ENCODE measurements at regions not wholly inside any gene's neighbourhood (a gene's known extent, or its start where the extent isn't known, plus 50 kb on each side); places are given as distances from the start of the nearest gene placed in this dataset.

DNA sequence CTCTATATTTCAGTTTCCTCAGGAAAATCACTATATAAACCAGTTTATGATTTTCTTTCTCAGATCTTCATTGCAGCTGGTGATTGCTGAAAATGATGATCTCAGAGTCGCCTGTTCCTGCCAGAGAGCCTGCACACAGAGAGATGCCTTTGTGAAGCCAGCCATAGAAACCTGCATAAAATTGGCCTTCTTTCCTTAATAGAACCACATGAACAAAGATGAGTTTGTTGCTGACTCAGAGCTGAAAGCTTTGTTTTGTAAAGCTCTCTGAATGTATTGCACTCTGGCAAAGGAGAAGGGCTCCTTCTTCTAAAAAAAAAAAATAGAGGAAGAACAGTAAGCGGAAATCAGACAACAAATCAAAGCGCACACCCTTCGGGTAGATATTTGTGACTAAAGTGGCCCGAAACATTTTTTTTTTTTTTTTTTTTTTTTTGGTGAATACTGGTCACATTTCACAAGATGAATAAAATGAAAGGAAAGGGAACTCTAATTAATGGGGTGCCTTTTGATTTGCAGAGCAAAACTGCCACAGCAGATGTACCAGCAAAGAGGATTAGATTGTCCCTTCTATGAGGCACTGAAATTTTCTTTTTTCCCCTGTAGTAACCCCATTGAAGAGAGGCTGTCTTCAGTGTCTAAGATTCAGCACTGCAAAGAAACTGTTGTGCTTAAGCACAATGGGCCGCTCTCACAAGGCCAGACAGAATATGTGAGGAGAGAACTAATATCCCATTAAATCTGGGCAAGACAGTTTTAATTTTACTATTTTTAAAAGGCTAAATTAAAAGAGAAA, 75.1 kb upstream of the PTPRZ1 start:
- TF ChIP-seq, protein P1, sequence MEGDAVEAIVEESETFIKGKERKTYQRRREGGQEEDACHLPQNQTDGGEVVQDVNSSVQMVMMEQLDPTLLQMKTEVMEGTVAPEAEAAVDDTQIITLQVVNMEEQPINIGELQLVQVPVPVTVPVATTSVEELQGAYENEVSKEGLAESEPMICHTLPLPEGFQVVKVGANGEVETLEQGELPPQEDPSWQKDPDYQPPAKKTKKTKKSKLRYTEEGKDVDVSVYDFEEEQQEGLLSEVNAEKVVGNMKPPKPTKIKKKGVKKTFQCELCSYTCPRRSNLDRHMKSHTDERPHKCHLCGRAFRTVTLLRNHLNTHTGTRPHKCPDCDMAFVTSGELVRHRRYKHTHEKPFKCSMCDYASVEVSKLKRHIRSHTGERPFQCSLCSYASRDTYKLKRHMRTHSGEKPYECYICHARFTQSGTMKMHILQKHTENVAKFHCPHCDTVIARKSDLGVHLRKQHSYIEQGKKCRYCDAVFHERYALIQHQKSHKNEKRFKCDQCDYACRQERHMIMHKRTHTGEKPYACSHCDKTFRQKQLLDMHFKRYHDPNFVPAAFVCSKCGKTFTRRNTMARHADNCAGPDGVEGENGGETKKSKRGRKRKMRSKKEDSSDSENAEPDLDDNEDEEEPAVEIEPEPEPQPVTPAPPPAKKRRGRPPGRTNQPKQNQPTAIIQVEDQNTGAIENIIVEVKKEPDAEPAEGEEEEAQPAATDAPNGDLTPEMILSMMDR (conservative IDR thresholded peaks at IDR 0.05; ENCODE audit: low read depth, low read length) = no peak
- no peak for TF ChIP-seq EZH2 (IDR thresholded peaks at IDR 0.05; ENCODE audit: borderline replicate concordance, low read depth, low read length, poor library complexity, severe bottlenecking)

Measured in A673 (cell line).